Hematopoietic multipotent progenitor cell treated with erythropoietin and hydrocortisone succinate and interleukin-3 and kit ligand, for 4 days (in vitro differentiated cells): ENCODE measurements at regions not wholly inside any gene's neighbourhood (a gene's known extent, or its start where the extent isn't known, plus 50 kb on each side); places are given as distances from the start of the nearest gene placed in this dataset.

ENCODE experiments used
- DNase-seq: peaks from one replicate; pipeline ENCODE4 v3.0.0-alpha.2; 2015

GRCh38 chr11:15586741-15587473 lies 472.2 kb downstream of the INSC start:
- no peak for DNase-seq

GRCh38 chr11:15589070-15589626 lies 474.4 kb downstream of the INSC start:
- no peak for DNase-seq

GRCh38 chr11:15590132-15590531 lies 475.4 kb downstream of the INSC start:
- DNase-seq = no peak

- no peak for DNase-seq
Measured at GRCh38 chr11:15591112-15591537, 476.4 kb downstream of the INSC start.

- no peak for DNase-seq
Measured at GRCh38 chr11:15594607-15595006, 479.9 kb downstream of the INSC start.

GRCh38 chr11:15599376-15599775 lies 484.7 kb downstream of the INSC start:
- no peak for DNase-seq

GRCh38 chr11:15602047-15602446 lies 487.3 kb downstream of the INSC start:
- DNase-seq = no peak

GRCh38 chr11:15602785-15603567 lies 488.3 kb downstream of the INSC start:
- DNase-seq = peak; percentile 1

GRCh38 chr11:15605094-15605493 lies 490.4 kb downstream of the INSC start:
- no peak for DNase-seq

GRCh38 chr11:15607361-15608036 lies 492.8 kb downstream of the INSC start:
- no peak for DNase-seq

- no peak for DNase-seq
Measured at GRCh38 chr11:15609445-15609844, 494.7 kb downstream of the INSC start.

GRCh38 chr11:15610881-15611280 lies 496.2 kb downstream of the INSC start:
- DNase-seq = no peak

- DNase-seq = no peak
Measured at GRCh38 chr11:15613251-15613650, 498.5 kb downstream of the INSC start.

- DNase-seq = no peak
Measured at GRCh38 chr11:15613789-15614188, 499.1 kb downstream of the INSC start.

GRCh38 chr11:15615398-15616096 lies 500.8 kb downstream of the INSC start:
- DNase-seq = no peak

- no peak for DNase-seq
Measured at GRCh38 chr11:15616130-15617105, 501.7 kb downstream of the INSC start.

- DNase-seq = no peak
Measured at GRCh38 chr11:15617126-15617525, 502.4 kb downstream of the INSC start.

GRCh38 chr11:15618583-15619032 lies 503.9 kb downstream of the INSC start:
- DNase-seq = no peak

GRCh38 chr11:15621565-15621964 lies 506.8 kb downstream of the INSC start:
- DNase-seq = no peak

GRCh38 chr11:15622231-15622890 lies 507.6 kb downstream of the INSC start:
- DNase-seq = no peak

- DNase-seq = no peak
Measured at GRCh38 chr11:15624701-15625100, 510.0 kb downstream of the INSC start.
